ENCODE measurements at regions not wholly inside any gene's neighbourhood (a gene's known extent, or its start where the extent isn't known, plus 50 kb on each side); places are given as distances from the start of the nearest gene placed in this dataset.

DNA sequence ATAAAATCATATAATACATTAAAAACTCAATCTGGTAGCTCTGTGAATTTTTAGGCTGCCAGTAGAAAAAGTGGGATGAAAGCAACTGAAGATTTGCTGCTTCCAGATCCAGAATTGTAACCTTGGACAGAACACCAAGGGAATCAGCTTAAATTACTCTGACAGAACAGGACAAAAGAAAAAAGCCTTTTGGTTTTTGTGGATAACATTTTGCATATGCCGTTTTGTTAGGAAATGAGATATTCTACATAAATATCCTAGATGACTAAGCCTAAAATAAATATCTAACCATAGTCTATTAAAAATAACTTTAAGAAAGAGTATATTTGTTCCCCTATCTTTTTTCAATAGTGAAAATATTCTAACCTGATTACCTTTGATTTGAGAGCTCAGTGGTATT is 148.7 kb upstream of the DOCK10 start:
- ATAC-seq (no peak), DNase-seq (no peak)
- WGBS, 2 donors, result 59 to 71% methylated on average over 1 of the region's 1 CpG
- intact Hi-C loops (cut with DNase I), result no loop called here
- H3K27me3 ChIP-seq, result peaks cover 0 to 26% (median 0%) of the 10 kb centered on the region in 7 donors
- H3K36me3 ChIP-seq, result no peaks in the 10 kb centered on the region
- H3K27ac ChIP-seq, result no peak overlapping the region
- H3K4me3 ChIP-seq, result no peak overlapping the region
- no peaks in the 10 kb centered on the region for H3K9me3 ChIP-seq
- TF ChIP-seq, protein P1, sequence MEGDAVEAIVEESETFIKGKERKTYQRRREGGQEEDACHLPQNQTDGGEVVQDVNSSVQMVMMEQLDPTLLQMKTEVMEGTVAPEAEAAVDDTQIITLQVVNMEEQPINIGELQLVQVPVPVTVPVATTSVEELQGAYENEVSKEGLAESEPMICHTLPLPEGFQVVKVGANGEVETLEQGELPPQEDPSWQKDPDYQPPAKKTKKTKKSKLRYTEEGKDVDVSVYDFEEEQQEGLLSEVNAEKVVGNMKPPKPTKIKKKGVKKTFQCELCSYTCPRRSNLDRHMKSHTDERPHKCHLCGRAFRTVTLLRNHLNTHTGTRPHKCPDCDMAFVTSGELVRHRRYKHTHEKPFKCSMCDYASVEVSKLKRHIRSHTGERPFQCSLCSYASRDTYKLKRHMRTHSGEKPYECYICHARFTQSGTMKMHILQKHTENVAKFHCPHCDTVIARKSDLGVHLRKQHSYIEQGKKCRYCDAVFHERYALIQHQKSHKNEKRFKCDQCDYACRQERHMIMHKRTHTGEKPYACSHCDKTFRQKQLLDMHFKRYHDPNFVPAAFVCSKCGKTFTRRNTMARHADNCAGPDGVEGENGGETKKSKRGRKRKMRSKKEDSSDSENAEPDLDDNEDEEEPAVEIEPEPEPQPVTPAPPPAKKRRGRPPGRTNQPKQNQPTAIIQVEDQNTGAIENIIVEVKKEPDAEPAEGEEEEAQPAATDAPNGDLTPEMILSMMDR (IDR thresholded peaks at IDR 0.05), result no peak
- no peaks in the 10 kb centered on the region for H3K4me1 ChIP-seq

DNA sequence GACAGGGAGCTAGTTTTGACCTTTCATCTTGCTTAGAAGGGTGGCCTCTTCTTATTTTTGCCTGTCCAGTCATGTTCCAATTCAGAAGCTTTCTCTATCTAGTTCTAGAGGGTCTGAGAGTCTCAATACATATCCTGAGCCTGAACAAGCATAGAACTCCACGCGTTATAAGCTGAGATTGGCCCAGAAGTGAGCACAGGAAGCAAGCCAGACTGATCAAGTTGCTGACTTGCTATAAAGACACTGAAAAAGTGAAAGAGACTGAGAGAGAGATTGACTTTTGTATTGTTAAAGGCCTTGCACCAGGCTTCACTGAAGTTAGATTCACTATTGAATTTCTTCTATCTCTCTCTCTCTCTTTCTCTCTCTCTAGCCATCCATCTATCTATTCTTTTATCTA is 142.7 kb upstream of the DOCK10 start:
- Histone ChIP-seq H3K9me3 (no peaks in the 10 kb centered on the region), H3K4me3 (no peak overlapping the region), H3K27ac (no peak overlapping the region), H3K27me3 (peaks cover 0 to 24% (median 0%) of the 10 kb centered on the region in 7 donors), H3K36me3 (no peaks in the 10 kb centered on the region), H3K4me1 (no peaks in the 10 kb centered on the region)
- intact Hi-C loops (cut with DNase I), result no loop called here
- 79 to 83% methylated on average over 2 of the region's 2 CpGs for WGBS, 2 donors
- DNase-seq (no peak), ATAC-seq (no peak)
- TF ChIP-seq, protein P1 (IDR thresholded peaks at IDR 0.05), result no peak

DNA sequence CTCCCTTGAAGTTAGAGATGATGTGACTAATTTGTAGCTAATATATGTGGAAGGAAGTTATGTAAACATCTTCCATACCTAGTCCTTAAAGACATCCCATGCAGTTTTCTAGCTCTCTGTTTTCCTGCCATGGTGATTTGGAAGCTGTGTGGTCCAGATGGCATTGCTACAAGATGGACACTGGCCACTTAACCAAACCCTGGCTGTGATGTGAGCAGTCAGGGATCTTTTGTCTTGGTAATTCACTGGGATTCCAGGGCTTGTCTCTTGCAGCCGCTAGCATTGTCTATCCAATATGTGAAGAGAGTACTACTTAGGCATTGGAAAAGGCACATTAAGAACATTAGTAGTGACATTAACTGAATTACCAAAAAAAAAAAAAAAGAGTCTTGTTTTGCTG is 139.9 kb upstream of the DOCK10 start:
- TF ChIP-seq, protein P1 (IDR thresholded peaks at IDR 0.05), result no peak
- Histone ChIP-seq H3K27ac (no peak overlapping the region), H3K36me3 (no peaks in the 10 kb centered on the region), H3K4me3 (no peak overlapping the region), H3K9me3 (no peaks in the 10 kb centered on the region), H3K27me3 (no peaks in the 10 kb centered on the region), H3K4me1 (no peaks in the 10 kb centered on the region)
- DNase-seq (no peak), ATAC-seq (no peak)
- intact Hi-C loops (cut with DNase I), result no loop called here
- 62 to 76% methylated on average over 1 of the region's 1 CpG for WGBS, 2 donors

DNA sequence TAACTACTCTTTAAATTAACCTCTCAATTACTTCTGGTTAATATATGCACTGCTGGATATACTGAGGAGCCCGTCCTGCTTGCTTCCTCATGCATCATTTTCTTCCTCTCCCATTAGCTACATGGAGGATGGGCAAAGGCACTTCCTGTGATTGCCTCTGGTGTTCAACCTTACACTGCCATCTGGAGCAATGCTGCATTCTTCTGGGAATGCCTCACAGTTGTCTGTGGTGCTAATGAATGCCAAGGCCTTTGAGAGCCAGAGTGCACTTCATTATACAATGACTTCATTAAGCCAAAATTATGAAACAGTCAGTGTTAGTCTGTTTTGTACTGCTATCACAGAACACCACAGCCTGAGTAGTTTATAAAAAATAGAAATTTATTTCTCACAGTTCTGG is 134.8 kb upstream of the DOCK10 start:
- no peak overlapping the region for H3K27ac ChIP-seq
- no peak overlapping the region for H3K4me3 ChIP-seq
- no peaks in the 10 kb centered on the region for H3K36me3 ChIP-seq
- H3K27me3 ChIP-seq, result no peaks in the 10 kb centered on the region
- 77 to 82% methylated on average over 1 of the region's 1 CpG for WGBS, 2 donors
- H3K9me3 ChIP-seq, result no peaks in the 10 kb centered on the region
- no peaks in the 10 kb centered on the region for H3K4me1 ChIP-seq
- intact Hi-C loops (cut with DNase I), result no loop called here
- no peak for DNase-seq
- ATAC-seq, result no peak
- TF ChIP-seq, protein P1 (IDR thresholded peaks at IDR 0.05), result no peak

DNA sequence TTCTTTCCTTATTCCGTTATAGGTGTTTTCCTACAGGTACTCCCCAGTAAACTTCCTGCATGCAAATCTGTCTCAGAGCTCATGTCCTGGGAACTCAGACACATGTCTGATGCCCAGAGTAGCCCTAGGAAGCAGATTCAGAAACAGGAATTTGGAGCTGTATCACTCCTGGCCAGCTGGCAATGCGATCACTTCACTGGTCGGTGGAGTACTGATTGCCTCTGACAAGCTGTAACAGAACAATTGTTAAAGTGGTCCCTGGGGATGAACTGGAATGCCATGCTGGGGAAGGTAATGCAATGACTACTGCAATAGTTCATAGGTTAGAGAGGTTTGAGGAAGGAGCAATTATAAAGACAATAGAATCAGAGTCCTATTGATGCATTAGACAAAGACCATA is 131.6 kb upstream of the DOCK10 start:
- TF ChIP-seq, protein P1 (IDR thresholded peaks at IDR 0.05), result no peak
- WGBS, 2 donors, result 42 to 51% methylated on average over 3 of the region's 3 CpGs
- peak in 2 of 8 donors; percentile 30 to 33 for ATAC-seq
- Histone ChIP-seq H3K36me3 (no peaks in the 10 kb centered on the region), H3K27me3 (no peaks in the 10 kb centered on the region), H3K4me3 (no peak overlapping the region), H3K27ac (no peak overlapping the region), H3K9me3 (no peaks in the 10 kb centered on the region), H3K4me1 (no peaks in the 10 kb centered on the region)
- DNase-seq, result no peak
- intact Hi-C loops (cut with DNase I), result no loop called here
